Activated CD4-positive, alpha-beta memory T cell treated with anti-CD3 and anti-CD28 coated beads, Interleukin-2, amount 10 ng/mL, durations not matched to agents 7 days and 5 days (primary cell): ENCODE measurements at regions not wholly inside any gene's neighbourhood (a gene's known extent, or its start where the extent isn't known, plus 50 kb on each side); places are given as distances from the start of the nearest gene placed in this dataset.

ENCODE experiments used
- CTCF ChIA-PET: fragments of 350-600 bp; sonication (Branson Sonifier 250); formaldehyde crosslinking; loops from one replicate; lab custom pipeline; 2021; ENCODE audit warnings: antibody characterized with exemption, inconsistent platforms; lab: Charles Lee
- POLR2A ChIA-PET: fragments of 350-600 bp; sonication (Branson Sonifier 250); formaldehyde crosslinking; loops from one replicate; lab custom pipeline; 2021; ENCODE audit warnings: antibody characterized with exemption; lab: Charles Lee
- DNase-seq: peaks from one replicate; pipeline ENCODE4 v3.0.0-alpha.2; 2020
- H3K27ac Mint-ChIP-seq: one replicate; pipeline ENCODE4 v1.8.0; 2021; ENCODE audit warnings: mild to moderate bottlenecking, mixed read lengths
- H3K27me3 Mint-ChIP-seq: one replicate; pipeline ENCODE4 v1.8.0; 2021; ENCODE audit warnings: mixed read lengths
- H3K36me3 Mint-ChIP-seq: one replicate; pipeline ENCODE4 v1.8.0; 2021; ENCODE audit warnings: low read depth, mixed read lengths
- H3K4me1 Mint-ChIP-seq: one replicate; pipeline ENCODE4 v1.8.0; 2021; ENCODE audit warnings: mixed read lengths
- H3K4me3 Mint-ChIP-seq: one replicate; pipeline ENCODE4 v1.8.0; 2021; ENCODE audit warnings: mild to moderate bottlenecking, mixed read lengths
- H3K9me3 Mint-ChIP-seq: one replicate; pipeline ENCODE4 v1.8.0; 2021; ENCODE audit warnings: mixed read lengths

GRCh38 chr17:77668518-77668917 is 290.0 kb upstream of the TNRC6C start:
- no peak for DNase-seq
- Mint-ChIP-seq H3K27me3 (no peaks in the 10 kb centered on the region), H3K36me3 (peaks cover 43% of the 10 kb centered on the region), H3K9me3 (peaks cover 20% of the 10 kb centered on the region), H3K4me1 (peaks cover 46% of the 10 kb centered on the region), H3K4me3 (peak overlapping the region; percentile 41), H3K27ac (peak overlapping the region; percentile 65)
- CTCF ChIA-PET: no interaction called here
- POLR2A ChIA-PET: interaction anchor here (2.0 to 5.7 kb wide), 3 partner anchors 23 to 277 kb away, joined by 5 to 62 read pairs (median 30); no protein-coding TSS in a partner anchor

GRCh38 chr17:77670173-77670572 is 288.3 kb upstream of the TNRC6C start:
- POLR2A ChIA-PET: interaction anchor here (0.5 kb wide), 1 partner anchor 22 kb away, joined by 3 read pairs; no protein-coding TSS in a partner anchor
- DNase-seq: no peak
- peaks cover 50% of the 10 kb centered on the region for H3K36me3 Mint-ChIP-seq
- H3K27me3 Mint-ChIP-seq: no peaks in the 10 kb centered on the region
- CTCF ChIA-PET: interaction anchor here (1.8 kb wide), 1 partner anchor 11 kb away, joined by 3 read pairs; no protein-coding TSS in a partner anchor
- H3K9me3 Mint-ChIP-seq: peaks cover 20% of the 10 kb centered on the region
- H3K4me3 Mint-ChIP-seq: no peak overlapping the region
- peaks cover 45% of the 10 kb centered on the region for H3K4me1 Mint-ChIP-seq
- no peak overlapping the region for H3K27ac Mint-ChIP-seq

GRCh38 chr17:77674358-77674757 is 284.1 kb upstream of the TNRC6C start:
- no peak for DNase-seq
- POLR2A ChIA-PET: no interaction called here
- Mint-ChIP-seq H3K36me3 (peaks cover 34% of the 10 kb centered on the region), H3K4me3 (no peak overlapping the region), H3K27ac (no peak overlapping the region), H3K27me3 (no peaks in the 10 kb centered on the region), H3K9me3 (peaks cover 8% of the 10 kb centered on the region), H3K4me1 (peaks cover 10% of the 10 kb centered on the region)
- CTCF ChIA-PET: no interaction called here

- POLR2A ChIA-PET: no interaction called here
- peaks cover 4% of the 10 kb centered on the region for H3K9me3 Mint-ChIP-seq
Observed at GRCh38 chr17:77675411-77675810, 283.1 kb upstream of the TNRC6C start.

GRCh38 chr17:77675816-77676215 is 282.7 kb upstream of the TNRC6C start:
- POLR2A ChIA-PET: no interaction called here
- Mint-ChIP-seq H3K4me3 (no peak overlapping the region), H3K9me3 (peaks cover 3% of the 10 kb centered on the region), H3K36me3 (peaks cover 27% of the 10 kb centered on the region), H3K27me3 (no peaks in the 10 kb centered on the region), H3K4me1 (peaks cover 3% of the 10 kb centered on the region), H3K27ac (no peak overlapping the region)
- CTCF ChIA-PET: interaction anchor here (1.2 kb wide), 1 partner anchor 31 kb away, joined by 3 read pairs; no protein-coding TSS in a partner anchor
- no peak for DNase-seq

More at GRCh38 chr17:77675411-77675810, 283.1 kb upstream of the TNRC6C start:
- H3K36me3 Mint-ChIP-seq: peaks cover 29% of the 10 kb centered on the region
- CTCF ChIA-PET: interaction anchor here (1.2 kb wide), 1 partner anchor 30 kb away, joined by 3 read pairs; no protein-coding TSS in a partner anchor
- H3K27me3 Mint-ChIP-seq: no peaks in the 10 kb centered on the region
- no peak overlapping the region for H3K27ac Mint-ChIP-seq
- no peak overlapping the region for H3K4me3 Mint-ChIP-seq
- DNase-seq: no peak
- H3K4me1 Mint-ChIP-seq: peaks cover 5% of the 10 kb centered on the region

- H3K27ac Mint-ChIP-seq: no peak overlapping the region
- H3K36me3 Mint-ChIP-seq: peaks cover 24% of the 10 kb centered on the region
- ChIA-PET POLR2A (no interaction called here), CTCF (interaction anchor here (1.2 kb wide), 1 partner anchor 31 kb away, joined by 3 read pairs; no protein-coding TSS in a partner anchor)
- no peaks in the 10 kb centered on the region for H3K27me3 Mint-ChIP-seq
- H3K4me3 Mint-ChIP-seq: no peak overlapping the region
- no peaks in the 10 kb centered on the region for H3K4me1 Mint-ChIP-seq
- DNase-seq: no peak
- no peaks in the 10 kb centered on the region for H3K9me3 Mint-ChIP-seq
Observed at GRCh38 chr17:77676237-77676661, 282.3 kb upstream of the TNRC6C start.

GRCh38 chr17:77677211-77677610 is 281.3 kb upstream of the TNRC6C start:
- CTCF ChIA-PET: no interaction called here
- no peaks in the 10 kb centered on the region for H3K9me3 Mint-ChIP-seq

GRCh38 chr17:77677630-77678029 is 280.9 kb upstream of the TNRC6C start:
- ChIA-PET CTCF (interaction anchor here (0.6 kb wide), 1 partner anchor 47 kb away, joined by 3 read pairs; no protein-coding TSS in a partner anchor), POLR2A (no interaction called here)
- Mint-ChIP-seq H3K27me3 (no peaks in the 10 kb centered on the region), H3K4me1 (no peaks in the 10 kb centered on the region), H3K4me3 (no peak overlapping the region), H3K9me3 (no peaks in the 10 kb centered on the region), H3K27ac (no peak overlapping the region), H3K36me3 (peaks cover 14% of the 10 kb centered on the region)
- no peak for DNase-seq

More at GRCh38 chr17:77677211-77677610, 281.3 kb upstream of the TNRC6C start:
- Mint-ChIP-seq H3K36me3 (peaks cover 17% of the 10 kb centered on the region), H3K27me3 (no peaks in the 10 kb centered on the region), H3K27ac (no peak overlapping the region), H3K4me1 (no peaks in the 10 kb centered on the region), H3K4me3 (no peak overlapping the region)
- no peak for DNase-seq
- POLR2A ChIA-PET: no interaction called here

- CTCF ChIA-PET: no interaction called here
- DNase-seq: no peak
- Mint-ChIP-seq H3K4me3 (no peak overlapping the region), H3K27me3 (no peaks in the 10 kb centered on the region), H3K9me3 (no peaks in the 10 kb centered on the region), H3K4me1 (no peaks in the 10 kb centered on the region), H3K36me3 (no peaks in the 10 kb centered on the region), H3K27ac (no peak overlapping the region)
- POLR2A ChIA-PET: no interaction called here
Observed at GRCh38 chr17:77679589-77679988, 278.9 kb upstream of the TNRC6C start.

GRCh38 chr17:77681861-77682260 is 276.6 kb upstream of the TNRC6C start:
- DNase-seq: no peak
- CTCF ChIA-PET: no interaction called here

GRCh38 chr17:77684803-77685798 is 273.4 kb upstream of the TNRC6C start:
- ChIA-PET POLR2A (no interaction called here), CTCF (no interaction called here)
- no peaks in the 10 kb centered on the region for H3K9me3 Mint-ChIP-seq
- peaks cover under 1% of the 10 kb centered on the region for H3K4me1 Mint-ChIP-seq
- peaks cover under 1% of the 10 kb centered on the region for H3K27me3 Mint-ChIP-seq
- no peak overlapping the region for H3K27ac Mint-ChIP-seq
- no peaks in the 10 kb centered on the region for H3K36me3 Mint-ChIP-seq
- no peak for DNase-seq
- no peak overlapping the region for H3K4me3 Mint-ChIP-seq

More at GRCh38 chr17:77681861-77682260, 276.6 kb upstream of the TNRC6C start:
- H3K36me3 Mint-ChIP-seq: no peaks in the 10 kb centered on the region
- POLR2A ChIA-PET: no interaction called here
- no peaks in the 10 kb centered on the region for H3K27me3 Mint-ChIP-seq
- no peak overlapping the region for H3K27ac Mint-ChIP-seq
- no peaks in the 10 kb centered on the region for H3K9me3 Mint-ChIP-seq
- H3K4me1 Mint-ChIP-seq: no peaks in the 10 kb centered on the region
- no peak overlapping the region for H3K4me3 Mint-ChIP-seq

GRCh38 chr17:77685881-77686486 is 272.5 kb upstream of the TNRC6C start:
- no peak for DNase-seq
- H3K4me3 Mint-ChIP-seq: no peak overlapping the region
- ChIA-PET POLR2A (no interaction called here), CTCF (no interaction called here)
- no peaks in the 10 kb centered on the region for H3K9me3 Mint-ChIP-seq
- peaks cover 1% of the 10 kb centered on the region for H3K27me3 Mint-ChIP-seq
- no peaks in the 10 kb centered on the region for H3K36me3 Mint-ChIP-seq
- peaks cover 9% of the 10 kb centered on the region for H3K4me1 Mint-ChIP-seq
- no peak overlapping the region for H3K27ac Mint-ChIP-seq

GRCh38 chr17:77686903-77687302 is 271.6 kb upstream of the TNRC6C start:
- no peaks in the 10 kb centered on the region for H3K9me3 Mint-ChIP-seq
- no peak overlapping the region for H3K27ac Mint-ChIP-seq
- H3K36me3 Mint-ChIP-seq: no peaks in the 10 kb centered on the region
- no peak overlapping the region for H3K4me3 Mint-ChIP-seq
- no peak for DNase-seq
- POLR2A ChIA-PET: no interaction called here
- peaks cover 18% of the 10 kb centered on the region for H3K4me1 Mint-ChIP-seq
- CTCF ChIA-PET: no interaction called here
- H3K27me3 Mint-ChIP-seq: peaks cover 1% of the 10 kb centered on the region
